HCT116 (cell line): ENCODE measurements at regions not wholly inside any gene's neighbourhood (a gene's known extent, or its start where the extent isn't known, plus 50 kb on each side); places are given as distances from the start of the nearest gene placed in this dataset.

Experiments used
- TF ChIP-seq, protein P1 (sequence below): IDR thresholded peaks from 2 replicates; pipeline ENCODE4 v1.6.1; 2012
- TF ChIP-seq, protein P2 (sequence below), 3 experiments: fragments of 200-600 bp in 1 of 3; sonication (generic) in 1 of 3; IDR thresholded peaks in 2 of 3; conservative IDR thresholded peaks in 1 of 3; 2 replicates each; pipeline ENCODE4 v1.5.1; 2012 to 2017; ENCODE audit warnings: low read depth in 2 of 3, low read length in 2 of 3, antibody characterized with exemption in 1 of 3, borderline replicate concordance in 1 of 3, control low read depth in 1 of 3, mild to moderate bottlenecking in 1 of 3, mixed read lengths in 1 of 3, mixed run types in 1 of 3, moderate library complexity in 1 of 3; ENCODE audit not compliant: insufficient read depth in 1 of 3

GRCh38 chrX:25819879-25820278, 318.3 kb upstream of the MAGEB18 start:
- TF ChIP-seq, protein P1, sequence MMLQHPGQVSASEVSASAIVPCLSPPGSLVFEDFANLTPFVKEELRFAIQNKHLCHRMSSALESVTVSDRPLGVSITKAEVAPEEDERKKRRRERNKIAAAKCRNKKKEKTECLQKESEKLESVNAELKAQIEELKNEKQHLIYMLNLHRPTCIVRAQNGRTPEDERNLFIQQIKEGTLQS: no peak
- TF ChIP-seq, protein P2, sequence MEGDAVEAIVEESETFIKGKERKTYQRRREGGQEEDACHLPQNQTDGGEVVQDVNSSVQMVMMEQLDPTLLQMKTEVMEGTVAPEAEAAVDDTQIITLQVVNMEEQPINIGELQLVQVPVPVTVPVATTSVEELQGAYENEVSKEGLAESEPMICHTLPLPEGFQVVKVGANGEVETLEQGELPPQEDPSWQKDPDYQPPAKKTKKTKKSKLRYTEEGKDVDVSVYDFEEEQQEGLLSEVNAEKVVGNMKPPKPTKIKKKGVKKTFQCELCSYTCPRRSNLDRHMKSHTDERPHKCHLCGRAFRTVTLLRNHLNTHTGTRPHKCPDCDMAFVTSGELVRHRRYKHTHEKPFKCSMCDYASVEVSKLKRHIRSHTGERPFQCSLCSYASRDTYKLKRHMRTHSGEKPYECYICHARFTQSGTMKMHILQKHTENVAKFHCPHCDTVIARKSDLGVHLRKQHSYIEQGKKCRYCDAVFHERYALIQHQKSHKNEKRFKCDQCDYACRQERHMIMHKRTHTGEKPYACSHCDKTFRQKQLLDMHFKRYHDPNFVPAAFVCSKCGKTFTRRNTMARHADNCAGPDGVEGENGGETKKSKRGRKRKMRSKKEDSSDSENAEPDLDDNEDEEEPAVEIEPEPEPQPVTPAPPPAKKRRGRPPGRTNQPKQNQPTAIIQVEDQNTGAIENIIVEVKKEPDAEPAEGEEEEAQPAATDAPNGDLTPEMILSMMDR (IDR thresholded peaks at IDR 0.05 in 2 of 3, conservative IDR thresholded peaks at IDR 0.05 in 1 of 3; ENCODE audit: borderline replicate concordance in 1 of 3, insufficient read depth in 1 of 3, low read depth in 2 of 3, low read length in 2 of 3): no peak
